ENCODE measurements at regions not wholly inside any gene's neighbourhood (a gene's known extent, or its start where the extent isn't known, plus 50 kb on each side); places are given as distances from the start of the nearest gene placed in this dataset.
A peak's percentile ranks its signal among the peaks of the same experiment; 100 is the strongest.
"Not testable (repeated sequence)": the region's sequence is repeated elsewhere in the genome, so short reads cannot be mapped to it uniquely, and the experiment has no call there.

GRCh38 chr9:3773362-3774060 is 247.7 kb upstream of the RFX3 start:
- FAIRE-seq, result no peak

GRCh38 chr9:3769646-3770045 is 243.8 kb upstream of the RFX3 start:
- no peak for FAIRE-seq

- no peak for FAIRE-seq
Observed at GRCh38 chr9:3768712-3769457, 243.1 kb upstream of the RFX3 start.

- no peak for FAIRE-seq
Observed at GRCh38 chr9:3768286-3768685, 242.5 kb upstream of the RFX3 start.

DNA sequence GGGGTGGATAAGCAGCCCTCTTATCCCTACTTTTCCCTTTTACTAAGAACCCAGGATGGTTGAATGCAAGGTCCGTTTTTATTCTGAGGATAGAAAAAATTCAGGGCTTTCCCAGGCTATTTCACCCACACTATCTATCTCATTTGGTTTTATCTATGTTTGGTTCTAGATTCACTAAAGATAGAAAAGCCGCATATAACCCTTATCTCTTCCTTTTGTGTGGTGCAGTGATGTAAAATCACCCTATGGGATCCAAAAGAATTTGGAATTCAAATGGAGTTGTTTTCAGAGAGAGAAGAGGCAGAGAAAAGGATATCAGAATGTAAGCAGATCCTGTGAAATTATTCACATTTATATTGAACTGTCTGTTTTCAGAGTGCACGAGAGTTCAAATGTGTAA is 236.3 kb upstream of the RFX3 start:
- FAIRE-seq, result peak; percentile 6

DNA sequence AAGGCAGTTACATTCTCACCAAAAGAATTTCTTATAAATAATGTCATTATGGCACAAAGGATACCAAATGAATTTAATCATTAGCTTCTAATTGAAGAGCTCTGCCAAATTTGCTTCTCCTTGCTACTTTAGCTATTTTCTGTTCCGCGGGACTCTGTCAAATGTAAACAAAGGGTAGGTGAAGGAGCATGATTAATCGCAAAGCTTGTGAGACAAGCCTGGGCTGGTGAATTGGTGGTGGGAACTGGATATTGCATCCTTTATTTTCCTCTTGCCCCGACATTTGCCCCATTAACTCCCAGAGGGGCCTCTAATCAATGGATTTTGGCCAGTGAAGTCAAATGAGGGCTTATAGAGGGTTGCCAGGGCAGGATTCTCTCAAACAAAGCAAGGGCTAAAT is 234.2 kb upstream of the RFX3 start:
- no peak for FAIRE-seq

DNA sequence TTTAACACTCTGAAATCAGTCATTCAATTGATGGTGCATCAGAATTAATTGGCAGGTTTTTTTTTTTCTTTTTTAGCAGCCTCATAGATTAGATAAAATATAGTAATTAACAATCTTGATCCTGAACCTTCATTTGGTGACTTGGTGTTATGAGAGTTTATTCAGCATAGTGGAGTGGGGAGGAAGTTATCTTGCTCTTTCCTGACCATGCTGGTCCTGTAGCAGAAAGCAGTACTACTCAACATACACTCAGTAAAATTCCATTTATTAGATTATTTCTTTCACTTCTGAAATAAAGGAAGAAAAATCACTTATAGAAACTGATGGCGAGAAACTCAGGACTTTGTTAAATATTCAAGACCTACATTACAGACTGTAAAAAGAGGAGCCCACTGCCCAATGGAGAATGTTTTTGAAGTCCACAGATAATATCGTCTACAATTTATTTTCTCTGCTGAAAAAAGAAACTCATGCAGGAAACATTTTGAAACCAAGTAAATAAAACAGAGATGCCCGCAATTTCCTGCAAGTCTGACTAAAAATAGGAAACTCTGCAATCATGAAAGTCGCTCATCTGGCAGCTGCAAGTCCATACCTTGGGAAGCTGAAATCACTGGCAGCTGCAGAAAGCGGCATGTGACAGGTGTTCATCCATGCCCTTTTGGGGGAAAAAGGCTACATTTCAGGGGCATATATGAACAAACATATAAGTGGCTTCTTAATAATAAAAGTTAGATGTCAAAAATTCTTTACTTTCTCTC is 233.2 kb upstream of the RFX3 start:
- FAIRE-seq, result no peak

- FAIRE-seq, result no peak
Observed at GRCh38 chr9:3756071-3756470, 230.3 kb upstream of the RFX3 start.

DNA sequence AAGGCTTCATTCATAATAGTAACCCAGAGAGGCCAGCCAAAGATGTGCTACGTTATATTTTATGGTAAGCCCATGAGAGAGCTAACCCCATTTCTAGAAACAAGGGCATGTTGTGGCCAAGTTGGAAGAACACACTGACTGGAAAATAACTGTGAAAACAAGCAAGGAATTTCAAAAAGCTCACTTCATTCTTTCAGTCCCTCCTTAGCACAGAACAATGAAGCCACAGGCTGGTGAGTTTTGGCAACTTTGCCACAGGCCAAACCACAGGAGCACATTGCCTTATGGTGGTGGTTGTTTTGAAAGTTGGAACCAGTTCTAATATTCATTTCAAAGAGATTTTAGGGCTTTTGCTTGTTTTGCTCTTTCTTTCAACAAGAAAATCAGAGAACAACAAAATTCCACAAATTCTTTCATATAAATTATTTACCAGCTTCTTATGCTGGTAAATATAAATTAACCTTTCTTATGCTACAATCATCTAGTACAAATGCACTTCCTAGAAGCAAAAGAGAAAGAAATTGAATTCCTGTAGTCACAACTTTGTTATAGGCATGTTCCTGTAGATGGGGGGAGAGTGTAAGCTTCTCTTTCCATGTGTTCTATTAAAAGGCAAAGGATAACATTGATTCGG is 225.4 kb upstream of the RFX3 start:
- FAIRE-seq, result peak; percentile 98

- FAIRE-seq, result no peak
Observed at GRCh38 chr9:3750321-3750720, 224.5 kb upstream of the RFX3 start.

- FAIRE-seq, result peak; percentile 99
Observed at GRCh38 chr9:3746296-3747275, 220.8 kb upstream of the RFX3 start.

GRCh38 chr9:3743901-3744413 is 218.2 kb upstream of the RFX3 start:
- no peak for FAIRE-seq

DNA sequence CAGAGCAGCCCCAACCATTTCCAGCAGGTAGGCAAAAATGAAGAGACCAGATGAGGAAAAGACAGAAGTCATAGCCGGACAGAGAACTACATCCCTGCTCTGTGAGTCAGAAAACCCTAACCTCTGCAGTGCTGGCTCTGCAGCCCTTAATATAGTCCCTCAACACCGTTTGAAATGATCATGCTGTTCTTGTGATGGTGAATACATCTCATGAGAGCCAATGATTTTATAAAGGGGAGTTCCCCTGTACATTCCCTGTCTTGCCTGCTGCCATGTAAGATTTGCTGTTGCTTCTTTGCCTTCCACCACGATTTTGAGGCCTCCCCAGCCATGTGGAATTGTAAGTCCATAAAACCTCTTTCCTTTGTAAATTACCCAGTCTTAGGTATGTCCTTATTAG is 216.8 kb upstream of the RFX3 start:
- no peak for FAIRE-seq

GRCh38 chr9:3741729-3742128 is 215.9 kb upstream of the RFX3 start:
- FAIRE-seq, result peak; percentile 100

DNA sequence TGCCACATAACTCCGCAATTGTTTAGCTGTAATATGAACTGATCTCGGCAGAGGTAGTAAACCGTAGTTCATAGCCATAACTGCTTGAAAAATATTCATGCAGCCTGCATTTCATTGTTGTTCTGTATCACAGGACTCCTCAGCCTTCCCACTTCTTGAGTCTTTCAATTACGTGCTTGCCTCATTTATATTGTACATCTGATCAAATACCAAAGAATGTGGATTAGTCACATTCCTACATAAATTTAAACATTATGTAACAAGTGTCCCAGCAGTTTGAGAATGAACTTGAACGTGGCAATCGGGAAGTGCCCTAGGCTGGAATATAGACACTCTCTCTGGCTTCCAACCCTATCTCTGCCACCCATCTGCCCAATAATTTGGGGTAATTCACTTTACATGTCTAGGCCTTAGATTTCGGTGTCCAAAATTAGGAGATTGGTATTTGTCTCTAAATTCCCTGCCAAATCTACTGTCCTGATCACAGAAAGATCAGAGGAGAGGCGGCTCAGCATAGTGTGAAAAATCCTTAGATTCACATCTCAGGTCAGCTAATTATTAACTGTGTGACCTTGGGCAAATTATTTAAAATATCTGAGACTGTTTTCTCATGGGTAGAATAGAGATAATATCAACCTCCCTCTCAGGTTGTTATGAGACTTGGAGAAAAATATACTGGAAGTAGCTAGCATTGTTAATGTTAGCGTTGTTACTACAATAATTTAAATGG is 215.1 kb upstream of the RFX3 start:
- no peak for FAIRE-seq

DNA sequence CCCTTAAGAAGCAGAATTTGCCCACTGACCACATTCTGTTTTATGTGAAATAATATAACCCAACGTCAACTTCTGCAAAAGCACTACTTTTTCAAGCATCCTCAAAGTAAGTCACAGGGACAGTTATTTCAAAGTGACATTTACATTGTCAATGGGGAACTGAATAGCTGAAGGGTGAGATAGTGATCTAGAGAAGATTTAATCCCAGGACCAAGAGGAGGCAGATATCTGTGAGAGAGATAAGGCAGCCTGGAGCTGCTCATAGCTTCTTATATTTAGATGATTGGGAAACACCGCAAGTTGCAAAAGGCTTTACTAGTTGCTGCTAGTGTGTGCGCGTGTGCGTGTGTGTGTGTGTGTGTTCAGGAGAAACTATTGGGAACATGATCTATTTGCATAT is 210.4 kb upstream of the RFX3 start:
- FAIRE-seq, result no peak

DNA sequence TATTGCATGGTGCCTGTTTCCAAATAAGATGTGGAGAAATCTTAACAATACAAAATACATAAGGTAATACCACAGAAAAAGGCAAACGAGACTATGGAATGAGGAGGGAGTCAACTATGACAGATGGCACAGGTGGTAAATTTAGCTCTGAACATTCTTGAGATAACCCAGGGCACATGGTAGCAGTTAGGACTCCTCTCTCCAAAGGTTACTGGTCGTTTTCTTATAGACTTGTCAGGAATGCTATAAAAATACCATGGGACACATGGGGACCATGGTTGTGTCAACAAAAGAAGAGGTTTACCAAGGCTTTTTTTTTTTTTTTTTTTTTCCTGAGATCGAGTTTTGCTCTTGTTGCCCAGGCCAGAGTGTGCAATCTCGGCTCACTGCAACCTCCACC is 209.4 kb upstream of the RFX3 start:
- FAIRE-seq, result peak; percentile 96

- FAIRE-seq, result not testable (repeated sequence)
Observed at GRCh38 chr9:3733527-3734262, 207.9 kb upstream of the RFX3 start.

DNA sequence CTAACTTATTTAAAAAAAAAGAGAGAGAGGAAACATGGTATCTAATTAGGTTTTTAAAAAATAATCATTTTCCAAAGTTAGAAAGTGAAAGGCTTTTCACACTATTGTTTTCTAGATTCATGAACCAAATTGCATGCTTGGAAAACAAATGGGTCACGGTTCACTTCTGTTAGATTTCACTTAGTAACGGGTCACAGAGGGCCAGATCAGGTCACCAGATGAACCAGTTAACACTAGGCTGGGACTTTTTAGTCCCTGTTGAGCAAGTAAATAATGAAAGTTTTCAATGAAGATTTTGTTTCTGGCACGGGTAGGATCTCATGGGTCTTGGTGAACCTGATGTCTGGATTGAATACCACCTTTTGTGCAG is 207.2 kb upstream of the RFX3 start:
- no peak for FAIRE-seq

All from G401.6 (cell line).